ENCODE measurements at regions not wholly inside any gene's neighbourhood (a gene's known extent, or its start where the extent isn't known, plus 50 kb on each side); places are given as distances from the start of the nearest gene placed in this dataset.

GRCh38 chr12:128150961-128151360 lies 116.0 kb upstream of the TMEM132C start:
- TF ChIP-seq, protein P1, sequence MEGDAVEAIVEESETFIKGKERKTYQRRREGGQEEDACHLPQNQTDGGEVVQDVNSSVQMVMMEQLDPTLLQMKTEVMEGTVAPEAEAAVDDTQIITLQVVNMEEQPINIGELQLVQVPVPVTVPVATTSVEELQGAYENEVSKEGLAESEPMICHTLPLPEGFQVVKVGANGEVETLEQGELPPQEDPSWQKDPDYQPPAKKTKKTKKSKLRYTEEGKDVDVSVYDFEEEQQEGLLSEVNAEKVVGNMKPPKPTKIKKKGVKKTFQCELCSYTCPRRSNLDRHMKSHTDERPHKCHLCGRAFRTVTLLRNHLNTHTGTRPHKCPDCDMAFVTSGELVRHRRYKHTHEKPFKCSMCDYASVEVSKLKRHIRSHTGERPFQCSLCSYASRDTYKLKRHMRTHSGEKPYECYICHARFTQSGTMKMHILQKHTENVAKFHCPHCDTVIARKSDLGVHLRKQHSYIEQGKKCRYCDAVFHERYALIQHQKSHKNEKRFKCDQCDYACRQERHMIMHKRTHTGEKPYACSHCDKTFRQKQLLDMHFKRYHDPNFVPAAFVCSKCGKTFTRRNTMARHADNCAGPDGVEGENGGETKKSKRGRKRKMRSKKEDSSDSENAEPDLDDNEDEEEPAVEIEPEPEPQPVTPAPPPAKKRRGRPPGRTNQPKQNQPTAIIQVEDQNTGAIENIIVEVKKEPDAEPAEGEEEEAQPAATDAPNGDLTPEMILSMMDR (IDR thresholded peaks at IDR 0.05) = no peak
- no peak for TF ChIP-seq JAZF1 (CRISPR knock-in tag; IDR thresholded peaks at IDR 0.05)
- no peak for TF ChIP-seq FOXJ3 (CRISPR knock-in tag; IDR thresholded peaks at IDR 0.05; ENCODE audit: borderline replicate concordance)
- no peak for TF ChIP-seq FOXK1 (CRISPR knock-in tag; IDR thresholded peaks at IDR 0.05)
- TF ChIP-seq, protein P2, sequence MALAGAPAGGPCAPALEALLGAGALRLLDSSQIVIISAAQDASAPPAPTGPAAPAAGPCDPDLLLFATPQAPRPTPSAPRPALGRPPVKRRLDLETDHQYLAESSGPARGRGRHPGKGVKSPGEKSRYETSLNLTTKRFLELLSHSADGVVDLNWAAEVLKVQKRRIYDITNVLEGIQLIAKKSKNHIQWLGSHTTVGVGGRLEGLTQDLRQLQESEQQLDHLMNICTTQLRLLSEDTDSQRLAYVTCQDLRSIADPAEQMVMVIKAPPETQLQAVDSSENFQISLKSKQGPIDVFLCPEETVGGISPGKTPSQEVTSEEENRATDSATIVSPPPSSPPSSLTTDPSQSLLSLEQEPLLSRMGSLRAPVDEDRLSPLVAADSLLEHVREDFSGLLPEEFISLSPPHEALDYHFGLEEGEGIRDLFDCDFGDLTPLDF (CRISPR knock-in tag; IDR thresholded peaks at IDR 0.05) = no peak
- no peak for TF ChIP-seq JUN (CRISPR knock-in tag; IDR thresholded peaks at IDR 0.05)
- no peak for TF ChIP-seq E2F5 (CRISPR knock-in tag; IDR thresholded peaks at IDR 0.05)
- no peak for TF ChIP-seq NFYB (CRISPR knock-in tag; conservative IDR thresholded peaks at IDR 0.05; ENCODE audit: low read depth)
- TF ChIP-seq TCF7 (CRISPR knock-in tag; IDR thresholded peaks at IDR 0.05; ENCODE audit: low read depth) = no peak
